Stimulated activated CD8-positive, alpha-beta memory T cell treated with anti-CD3 and anti-CD28 coated beads, Interleukin-15, amount 100 ng/mL, for 4 hours (primary cell): ENCODE measurements at regions not wholly inside any gene's neighbourhood (a gene's known extent, or its start where the extent isn't known, plus 50 kb on each side); places are given as distances from the start of the nearest gene placed in this dataset.
"Not testable (repeated sequence)": the region's sequence is repeated elsewhere in the genome, so short reads cannot be mapped to it uniquely, and the experiment has no call there.

Experiments used
- DNase-seq, 2 donors: peaks; one replicate each; pipeline ENCODE4 v3.0.0-alpha.2; 2020; ENCODE audit warnings: low read depth in 2 of 2

DNA sequence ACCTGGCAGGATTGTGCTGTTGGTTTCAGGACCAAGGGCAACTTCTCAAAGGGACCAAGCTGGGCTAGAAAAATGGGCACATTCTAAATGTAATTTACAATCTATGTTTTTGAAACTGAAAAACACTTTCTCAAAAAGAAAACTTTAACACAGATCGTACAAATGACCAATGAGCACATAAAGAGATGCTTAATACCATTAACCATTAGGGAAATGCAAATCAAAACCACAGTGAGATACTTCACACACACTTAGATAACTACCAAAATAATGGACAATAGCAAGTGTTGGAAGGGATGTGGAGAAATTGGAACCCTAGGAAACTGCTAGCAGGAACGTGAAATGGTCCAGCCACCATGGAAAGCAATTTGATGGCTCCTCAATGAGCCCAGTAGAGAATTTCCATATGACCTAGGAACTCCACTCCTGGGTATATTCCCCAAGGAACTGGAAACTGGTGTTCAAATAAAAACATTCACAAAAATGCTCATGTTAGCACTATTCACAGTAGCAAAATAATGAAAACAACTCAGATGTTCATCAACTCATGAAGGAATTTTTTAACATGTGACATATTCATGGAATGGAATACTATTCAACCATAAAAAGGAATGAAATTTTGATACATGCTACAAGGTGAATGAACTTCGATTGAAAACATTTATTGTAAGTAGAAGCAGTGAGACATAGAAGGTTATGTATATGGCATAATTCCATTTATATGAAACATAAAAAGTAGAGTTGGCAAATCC is 288.3 kb upstream of the NR2F2 start:
- no peak for DNase-seq

DNA sequence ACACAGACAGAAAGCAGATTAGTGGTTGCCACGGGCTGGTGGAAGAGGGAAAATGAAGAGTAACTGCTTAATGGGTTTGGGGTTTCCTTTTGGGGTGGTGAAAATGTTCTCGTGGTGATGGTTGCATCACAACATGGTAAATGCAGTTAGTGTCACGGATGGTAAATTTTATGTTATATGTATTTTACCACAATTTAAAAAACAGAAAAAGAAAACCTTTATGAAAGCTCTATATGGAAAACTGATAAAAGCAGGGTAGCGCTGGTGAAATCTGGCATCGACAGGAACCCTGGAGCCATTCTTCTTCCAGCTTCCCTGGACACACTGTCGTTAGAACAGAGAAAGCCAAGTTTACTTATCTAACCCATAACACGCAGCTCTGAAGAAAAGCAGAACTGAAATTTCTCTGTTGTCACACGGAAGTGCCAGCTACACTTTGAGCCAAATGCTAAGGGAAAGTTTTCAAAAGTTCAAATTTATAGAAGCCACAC is 287.7 kb upstream of the NR2F2 start:
- DNase-seq = no peak

DNA sequence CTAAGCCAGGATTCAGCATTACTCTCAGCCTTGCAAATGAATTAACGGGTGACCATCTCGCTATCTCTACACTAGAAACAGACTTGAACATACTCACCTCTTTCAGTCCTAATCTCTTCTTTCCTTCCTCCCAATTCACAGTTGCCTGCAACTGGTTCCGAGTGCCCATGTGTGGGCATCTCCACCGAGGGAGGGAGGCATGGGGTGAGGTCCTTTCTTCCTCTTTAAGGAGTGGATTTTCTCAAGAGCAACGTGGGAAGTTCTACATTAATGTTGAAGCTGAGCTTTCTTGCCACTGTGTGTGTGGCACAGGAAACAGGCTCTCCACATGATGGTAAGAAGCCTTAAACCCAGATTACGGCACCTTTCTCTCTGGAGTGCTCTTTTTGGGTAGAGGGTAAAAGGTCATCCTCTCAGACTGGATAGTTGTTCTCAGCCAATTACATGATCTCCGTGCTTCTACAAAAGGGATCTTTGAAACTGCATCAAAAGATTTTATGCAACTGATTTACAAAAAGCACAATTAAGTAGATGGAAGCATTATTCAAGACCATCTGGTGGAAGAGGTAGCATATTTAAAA is 286.8 kb upstream of the NR2F2 start:
- no peak for DNase-seq

DNA sequence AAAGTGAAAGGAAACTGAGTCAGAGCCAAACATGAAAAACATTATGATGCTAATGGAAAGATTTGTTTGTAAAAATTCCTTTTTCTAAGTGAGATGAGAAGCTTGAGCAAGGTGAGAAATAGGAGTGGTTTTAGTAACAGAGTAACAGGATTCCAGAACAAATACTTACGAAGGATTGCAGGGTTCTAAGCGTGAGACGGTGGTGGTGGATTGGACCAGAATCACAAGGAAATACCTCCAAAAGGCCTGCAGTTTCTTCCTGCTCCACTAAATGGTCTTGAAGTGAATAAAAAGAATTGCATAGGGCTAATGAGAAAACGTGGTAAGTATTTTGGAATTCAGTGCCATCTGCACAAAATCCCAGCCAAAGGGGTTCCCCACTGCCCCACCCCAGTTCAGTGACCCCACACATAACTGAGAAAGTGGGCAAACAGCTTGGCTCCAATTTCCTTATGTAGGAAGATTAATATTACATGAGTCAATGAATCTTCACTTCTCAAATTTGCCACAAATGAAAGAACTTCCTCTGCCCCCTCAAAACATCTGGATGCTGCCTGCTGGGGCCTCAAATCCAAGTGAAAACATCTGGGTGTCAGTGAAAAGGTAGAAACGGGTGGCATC is 283.8 kb upstream of the NR2F2 start:
- DNase-seq = no peak

DNA sequence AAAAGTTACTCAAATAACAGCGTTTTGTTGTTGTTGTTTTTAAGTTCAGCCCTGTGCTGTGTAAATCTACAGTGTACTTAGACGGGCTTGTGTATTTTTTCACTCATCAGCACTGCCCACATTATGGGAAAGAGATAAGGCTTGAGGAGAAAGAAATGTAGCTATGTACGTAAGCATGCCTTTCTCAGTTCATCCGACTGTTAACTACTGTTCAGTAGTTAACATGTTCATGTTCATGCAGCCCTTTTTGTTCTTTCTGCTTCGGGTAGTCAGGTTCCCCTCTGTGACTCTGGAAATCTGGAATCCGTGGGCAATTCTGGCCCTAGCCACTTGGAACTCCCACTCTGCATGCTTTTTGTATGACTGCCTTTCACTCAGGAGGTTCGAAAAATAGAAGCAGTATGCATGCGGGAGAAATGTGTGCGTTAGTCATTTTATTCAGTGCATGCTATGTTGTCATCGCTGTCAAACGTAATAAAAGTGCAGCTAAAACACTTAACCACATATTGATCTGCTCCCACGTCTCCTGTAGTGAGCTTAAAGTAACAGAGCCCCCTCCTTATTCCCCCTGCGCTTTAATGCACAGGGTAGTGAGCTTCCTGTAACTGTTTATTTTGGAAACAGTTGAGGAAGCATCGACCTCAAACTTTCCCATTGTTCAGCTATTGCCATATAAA is 283.1 kb upstream of the NR2F2 start:
- DNase-seq = no peak

- no peak for DNase-seq
Measured at GRCh38 chr15:96049323-96049722, 281.2 kb upstream of the NR2F2 start.

DNA sequence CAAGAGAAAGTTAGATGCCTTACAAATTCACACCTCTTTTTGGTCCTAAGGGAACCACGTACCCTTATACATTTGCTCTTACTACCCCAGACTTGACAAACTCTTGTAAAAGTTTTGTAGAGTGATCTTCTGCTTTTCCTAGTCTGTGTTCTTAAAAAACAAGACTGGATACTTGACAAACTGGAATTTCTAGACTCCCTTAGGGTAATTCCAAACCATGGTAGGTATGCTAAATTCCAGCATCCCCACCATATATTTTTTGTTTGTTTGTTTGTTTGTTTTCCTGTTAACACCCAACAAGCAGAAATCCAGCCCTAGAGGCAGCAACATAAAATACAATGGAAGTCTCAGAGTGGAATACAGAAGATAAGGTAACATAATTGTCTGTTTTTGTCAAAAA is 280.7 kb upstream of the NR2F2 start:
- DNase-seq = no peak

DNA sequence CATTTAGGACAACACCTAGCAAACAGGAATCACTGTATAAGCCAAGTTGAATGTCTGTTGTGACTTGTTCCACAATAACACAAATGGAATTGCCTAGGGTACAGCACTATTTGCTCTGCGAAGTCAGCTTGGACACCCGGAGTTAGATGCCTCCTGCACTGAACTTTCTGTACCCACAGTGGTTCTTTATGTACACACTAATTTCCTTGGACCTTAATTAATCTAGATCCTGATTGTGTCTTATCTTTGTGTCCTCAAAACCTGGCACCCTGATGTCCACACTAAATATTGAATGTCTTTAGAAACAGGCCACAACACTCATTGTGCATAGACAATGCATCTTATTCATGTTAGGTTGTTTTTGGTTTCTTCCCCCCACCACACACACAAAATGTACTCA is 278.9 kb upstream of the NR2F2 start:
- no peak for DNase-seq

DNA sequence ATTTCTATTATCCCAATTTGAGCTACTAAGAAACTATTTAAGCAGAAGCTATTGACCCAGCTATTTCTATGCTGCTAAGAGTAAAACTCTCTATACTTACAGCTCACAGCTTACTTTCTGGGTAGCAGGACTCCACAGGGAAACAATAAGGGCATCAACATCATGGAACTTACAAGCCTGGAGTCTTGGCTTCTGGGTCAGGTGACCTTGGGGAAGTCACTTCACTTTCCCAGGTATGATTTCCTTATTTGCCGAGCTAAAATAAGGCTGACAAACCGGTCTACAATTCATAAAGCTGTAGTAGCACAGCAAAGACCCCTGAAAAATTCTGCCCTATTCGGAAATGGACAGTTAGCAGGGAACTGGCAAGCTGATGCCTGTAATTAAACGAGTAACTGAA is 278.3 kb upstream of the NR2F2 start:
- no peak for DNase-seq

DNA sequence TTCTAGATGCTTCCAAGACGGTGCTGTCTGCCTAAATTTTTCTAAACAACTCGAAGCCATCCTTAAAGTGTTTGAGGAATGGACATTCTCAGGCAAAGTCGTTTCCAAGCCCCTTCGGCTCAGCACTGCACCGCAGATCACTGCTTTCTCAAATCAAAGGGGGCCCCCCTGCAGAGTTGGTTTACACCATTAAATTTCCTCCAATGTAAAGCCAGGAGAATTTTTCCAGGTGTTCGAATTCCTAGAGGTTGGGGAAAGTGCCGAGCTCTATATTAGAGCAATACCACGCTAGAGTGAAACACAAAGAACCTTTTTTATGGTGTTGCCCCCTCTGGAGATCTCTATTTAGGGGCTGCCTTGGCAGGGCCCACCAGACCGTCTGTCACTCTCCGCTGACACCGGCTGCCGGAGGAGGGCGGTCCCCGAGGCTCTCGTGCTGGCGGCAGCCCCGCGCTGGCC is 277.9 kb upstream of the NR2F2 start:
- DNase-seq = no peak

DNA sequence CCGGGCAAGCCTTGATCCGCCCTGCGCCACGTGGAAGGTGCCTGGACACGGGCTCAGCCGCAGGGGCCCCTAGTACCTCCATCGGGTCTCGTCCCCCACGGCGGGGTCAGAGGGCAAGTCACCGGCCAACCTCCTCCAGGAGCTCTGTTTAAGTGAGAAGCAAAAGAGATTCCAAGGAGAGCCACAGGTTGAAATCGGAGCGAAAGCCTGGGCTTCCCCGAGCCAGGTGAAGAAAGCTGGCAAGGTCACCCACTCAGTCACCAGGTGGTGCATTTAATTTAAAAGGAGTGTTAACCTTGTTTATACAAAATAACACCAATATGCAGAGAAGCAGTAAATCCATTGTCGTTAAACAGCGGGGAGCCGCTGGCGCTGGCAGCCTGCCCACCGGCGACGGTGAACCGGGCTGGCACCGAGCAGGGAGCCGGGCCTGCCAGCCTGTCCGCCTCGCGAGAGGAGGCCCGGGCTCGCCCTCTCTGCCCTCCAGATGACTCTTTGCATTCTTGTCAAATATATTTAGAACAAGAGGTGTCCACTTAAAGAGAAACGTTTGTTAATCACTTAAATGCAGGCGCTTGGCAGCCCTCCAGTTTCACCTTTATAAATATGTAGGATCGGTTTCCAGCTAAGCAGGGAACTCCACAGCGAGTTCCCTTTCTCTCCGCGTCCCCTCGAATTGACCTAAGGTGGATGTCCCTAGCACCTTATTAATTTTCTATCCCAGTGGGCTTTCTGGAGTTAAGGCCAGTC is 277.3 kb upstream of the NR2F2 start:
- DNase-seq = no peak

DNA sequence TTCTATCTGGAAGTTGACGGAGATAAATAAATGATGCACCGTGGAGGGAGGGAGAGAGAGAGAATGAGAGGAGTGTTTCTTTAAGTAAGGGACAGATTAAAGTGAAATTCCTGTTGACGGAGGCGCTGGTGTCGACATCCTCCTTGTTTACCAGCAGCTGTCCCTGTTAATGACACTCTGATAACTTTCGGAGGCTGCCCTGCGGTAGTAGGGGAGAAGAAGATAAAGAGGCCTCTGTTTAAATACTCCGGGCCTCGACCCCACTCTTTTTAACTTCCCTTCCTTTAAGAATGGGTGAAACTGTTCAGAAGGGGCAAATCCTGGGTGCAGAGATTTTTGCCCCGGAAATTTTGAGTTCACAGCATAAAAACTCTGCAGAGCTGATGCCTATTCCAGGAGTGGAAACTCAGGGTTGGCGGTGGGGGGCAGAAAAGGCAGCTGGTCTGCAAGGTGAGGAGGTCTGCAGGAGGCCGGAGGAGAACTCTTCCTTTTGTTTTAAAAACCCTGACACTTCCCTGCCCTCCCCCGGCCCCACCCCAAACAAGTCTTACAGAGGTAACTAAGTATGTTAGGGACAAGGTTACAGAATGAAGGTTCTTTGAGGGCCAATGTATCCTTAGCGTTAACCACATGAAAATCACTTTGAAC is 276.6 kb upstream of the NR2F2 start:
- DNase-seq = no peak

- DNase-seq = no peak
Measured at GRCh38 chr15:96054621-96055020, 275.9 kb upstream of the NR2F2 start.

GRCh38 chr15:96058103-96058851 is 272.2 kb upstream of the NR2F2 start:
- DNase-seq = no peak

GRCh38 chr15:96058852-96059103 is 271.7 kb upstream of the NR2F2 start:
- DNase-seq = not testable (repeated sequence)

DNA sequence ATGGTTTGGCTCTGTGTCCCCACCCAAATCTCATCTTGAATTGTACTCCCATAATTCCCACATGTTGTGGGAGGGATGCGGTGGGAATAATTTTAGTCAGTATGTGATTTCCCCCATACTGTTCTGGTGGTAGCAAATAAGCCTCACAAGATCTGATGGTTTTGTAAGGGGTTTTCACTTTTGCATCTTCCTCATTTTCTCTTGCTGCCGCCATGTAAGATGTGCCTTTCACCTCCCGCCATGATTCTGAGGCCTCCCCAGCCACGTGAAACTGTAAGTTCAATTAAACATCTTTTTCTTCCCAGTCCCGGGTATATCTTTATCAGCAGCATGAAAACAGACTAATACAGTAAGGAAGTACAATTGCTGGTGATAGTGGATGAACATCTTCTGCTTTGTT is 269.9 kb upstream of the NR2F2 start:
- not testable (repeated sequence) for DNase-seq

DNA sequence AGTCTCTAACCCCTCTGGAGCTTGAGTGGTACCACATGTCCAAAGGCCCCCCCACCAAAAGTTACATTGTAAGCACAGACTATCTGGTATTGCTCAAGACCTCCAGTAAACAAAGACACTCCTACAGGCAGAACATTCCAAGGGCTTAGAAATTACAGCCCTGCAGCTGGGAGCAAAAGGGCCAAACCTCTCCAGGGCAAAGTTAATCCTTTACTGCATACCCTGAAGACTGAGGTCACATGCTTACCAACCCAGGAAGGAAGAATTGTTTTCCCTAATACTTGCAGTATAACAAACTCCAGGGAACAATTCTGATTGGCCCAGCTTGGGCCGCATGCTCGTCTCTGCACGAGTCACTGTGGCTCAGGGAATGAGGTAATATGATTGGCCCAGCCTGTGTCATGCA is 266.1 kb upstream of the NR2F2 start:
- DNase-seq = no peak

GRCh38 chr15:96066126-96066525 is 264.4 kb upstream of the NR2F2 start:
- no peak for DNase-seq

DNA sequence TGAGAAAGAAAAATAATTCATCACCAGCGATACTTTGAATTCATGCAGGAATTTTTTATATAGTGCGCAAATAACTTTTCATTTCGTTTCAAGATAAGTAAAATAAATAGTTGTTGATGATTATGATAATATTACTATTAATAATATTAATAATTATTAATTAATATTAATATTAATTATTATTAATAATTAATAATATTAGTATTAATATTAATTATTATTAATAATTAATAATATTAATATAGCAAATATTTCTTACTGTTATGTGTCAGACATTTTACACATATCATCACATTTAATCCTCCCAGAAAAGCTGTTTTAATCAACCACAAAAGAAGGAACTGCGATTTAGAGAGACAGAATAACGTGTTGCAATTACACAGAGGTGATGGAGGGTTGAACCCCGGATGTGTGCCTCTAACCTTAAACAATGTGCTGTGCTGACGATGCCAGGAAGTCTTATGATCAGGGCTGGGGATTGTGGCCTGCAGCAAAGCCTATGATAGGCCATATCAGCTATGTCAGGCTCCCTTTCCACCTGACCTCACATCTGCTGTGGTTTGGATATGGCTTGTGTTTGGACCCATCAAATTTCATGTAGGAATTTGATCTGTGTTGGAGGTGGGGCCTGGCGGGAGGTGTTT is 263.5 kb upstream of the NR2F2 start:
- DNase-seq = no peak

DNA sequence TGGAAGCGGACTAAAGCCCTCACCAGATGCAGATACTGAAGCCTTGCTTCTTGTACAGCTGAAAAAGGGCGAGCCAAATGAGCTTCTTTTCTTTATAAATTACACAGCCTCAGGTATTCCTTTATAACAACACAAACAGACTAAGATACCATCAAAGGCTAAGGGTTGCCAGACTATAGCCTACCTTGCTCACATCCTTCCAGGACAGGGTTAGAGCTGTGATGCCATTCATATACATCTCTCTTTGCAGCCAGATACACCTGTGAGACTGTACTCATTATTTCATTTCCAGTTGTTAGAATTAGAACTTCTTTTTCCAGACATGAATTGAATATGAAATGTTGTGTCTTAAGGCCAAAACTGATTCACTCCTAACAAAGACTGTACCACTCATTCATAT is 262.8 kb upstream of the NR2F2 start:
- DNase-seq = no peak
